Activated CD8-positive, alpha-beta memory T cell treated with anti-CD3 and anti-CD28 coated beads, Interleukin-2, amount 50 U/mL, for 48 hours (primary cell): ENCODE measurements at regions not wholly inside any gene's neighbourhood (a gene's known extent, or its start where the extent isn't known, plus 50 kb on each side); places are given as distances from the start of the nearest gene placed in this dataset.
A peak's percentile ranks its signal among the peaks of the same experiment; 100 is the strongest.
"Not testable (repeated sequence)": the region's sequence is repeated elsewhere in the genome, so short reads cannot be mapped to it uniquely, and the experiment has no call there.

Source experiments
- DNase-seq: peaks from one replicate; pipeline ENCODE4 v3.0.0-alpha.2; 2020

- DNase-seq, result no peak
Observed at GRCh38 chr11:134611537-134611936, 199.5 kb upstream of the B3GAT1 start.

GRCh38 chr11:134610116-134610910 is 198.3 kb upstream of the B3GAT1 start:
- DNase-seq, result no peak

- DNase-seq, result no peak
Observed at GRCh38 chr11:134609361-134610115, 197.5 kb upstream of the B3GAT1 start.

- DNase-seq, result no peak
Observed at GRCh38 chr11:134607963-134608750, 196.1 kb upstream of the B3GAT1 start.

- DNase-seq, result no peak
Observed at GRCh38 chr11:134606251-134606650, 194.2 kb upstream of the B3GAT1 start.

- no peak for DNase-seq
Observed at GRCh38 chr11:134604886-134605285, 192.8 kb upstream of the B3GAT1 start.

GRCh38 chr11:134599299-134599771 is 187.3 kb upstream of the B3GAT1 start:
- DNase-seq, result peak; percentile 23

- peak; percentile 13 for DNase-seq
Observed at GRCh38 chr11:134598368-134598767, 186.3 kb upstream of the B3GAT1 start.

GRCh38 chr11:134597452-134597851 is 185.4 kb upstream of the B3GAT1 start:
- peak; percentile 33 for DNase-seq

GRCh38 chr11:134596404-134596803 is 184.4 kb upstream of the B3GAT1 start:
- DNase-seq, result peak; percentile 12

- DNase-seq, result peak; percentile 82
Observed at GRCh38 chr11:134592391-134592990, 180.4 kb upstream of the B3GAT1 start.

- no peak for DNase-seq
Observed at GRCh38 chr11:134591338-134591737, 179.3 kb upstream of the B3GAT1 start.

GRCh38 chr11:134589129-134589528 is 177.1 kb upstream of the B3GAT1 start:
- peak; percentile 13 for DNase-seq

- DNase-seq, result not testable (repeated sequence)
Observed at GRCh38 chr11:134588460-134589110, 176.5 kb upstream of the B3GAT1 start.

GRCh38 chr11:134587345-134587744 is 175.3 kb upstream of the B3GAT1 start:
- peak; percentile 15 for DNase-seq

- peak; percentile 23 for DNase-seq
Observed at GRCh38 chr11:134586726-134587125, 174.7 kb upstream of the B3GAT1 start.

- DNase-seq, result peak; percentile 28
Observed at GRCh38 chr11:134585666-134586610, 173.9 kb upstream of the B3GAT1 start.

GRCh38 chr11:134584706-134585445 is 172.8 kb upstream of the B3GAT1 start:
- peak; percentile 29 for DNase-seq

- DNase-seq, result peak; percentile 45
Observed at GRCh38 chr11:134584001-134584561, 172.0 kb upstream of the B3GAT1 start.
